GM21737 (cell line): ENCODE measurements at regions not wholly inside any gene's neighbourhood (a gene's known extent, or its start where the extent isn't known, plus 50 kb on each side); places are given as distances from the start of the nearest gene placed in this dataset.

Source experiments
- ATAC-seq: cut with Tn5 transposase; IDR thresholded peaks from one replicate; pipeline ENCODE4 v1.9.1; 2021; ENCODE audit warnings: mild to moderate bottlenecking, moderate library complexity; ENCODE audit not compliant: unreplicated experiment

DNA sequence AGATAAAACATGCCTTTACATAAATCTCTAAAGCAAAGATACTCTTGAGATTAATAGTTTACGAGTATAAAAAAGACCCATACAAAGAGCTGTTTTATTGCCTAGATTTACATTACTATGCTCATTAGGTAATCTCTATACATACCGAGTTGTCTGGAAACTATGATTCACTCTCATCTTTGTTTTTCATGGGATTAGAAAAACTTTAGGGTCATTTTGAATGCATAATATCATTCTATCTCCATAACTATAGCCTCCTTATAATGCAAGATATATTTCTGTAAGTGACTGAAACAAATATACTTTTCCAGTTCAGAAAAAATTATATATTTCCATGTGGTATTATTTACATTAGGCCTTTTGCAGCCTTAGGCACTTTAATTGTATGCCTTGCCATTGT, 1088.7 kb upstream of the ARRDC3 start:
- no peak for ATAC-seq

DNA sequence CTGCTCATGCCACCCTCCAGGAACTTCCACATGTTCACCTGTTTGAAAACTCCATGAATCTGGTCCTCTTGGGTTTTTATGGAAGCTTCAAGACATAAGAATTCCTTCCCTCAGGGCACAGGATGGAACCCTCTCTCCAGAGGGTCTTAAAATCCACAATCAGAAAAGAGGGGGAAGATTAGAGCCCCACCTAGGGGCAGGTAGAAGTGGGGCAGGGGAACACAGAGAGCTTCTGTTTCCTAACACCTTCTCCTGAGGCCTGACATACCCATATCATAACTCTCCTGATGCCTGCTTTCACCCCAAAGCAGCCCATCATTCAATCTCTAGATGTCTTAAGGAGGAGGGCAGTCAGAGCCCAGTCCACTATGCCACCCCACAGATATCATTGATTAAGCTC, 1087.7 kb upstream of the ARRDC3 start:
- no peak for ATAC-seq

DNA sequence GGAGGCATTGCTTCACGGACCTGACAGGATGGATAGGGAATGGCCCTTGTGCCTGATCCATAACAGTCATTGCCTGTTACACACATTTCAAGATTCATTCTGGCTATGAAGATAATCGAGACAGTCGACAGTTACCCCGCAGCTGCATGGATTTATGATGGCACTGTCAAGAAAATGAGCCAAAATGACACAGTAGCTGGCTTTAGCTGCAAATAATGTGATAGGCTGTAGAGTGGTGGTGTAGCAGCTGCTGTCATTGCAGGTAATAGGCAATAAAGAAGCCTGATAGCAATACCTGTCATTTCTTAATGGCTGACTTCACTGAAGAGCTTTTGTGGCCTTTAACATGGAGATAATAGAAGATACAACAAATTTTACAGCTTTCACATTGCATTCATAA, 1085.2 kb upstream of the ARRDC3 start:
- no peak for ATAC-seq

DNA sequence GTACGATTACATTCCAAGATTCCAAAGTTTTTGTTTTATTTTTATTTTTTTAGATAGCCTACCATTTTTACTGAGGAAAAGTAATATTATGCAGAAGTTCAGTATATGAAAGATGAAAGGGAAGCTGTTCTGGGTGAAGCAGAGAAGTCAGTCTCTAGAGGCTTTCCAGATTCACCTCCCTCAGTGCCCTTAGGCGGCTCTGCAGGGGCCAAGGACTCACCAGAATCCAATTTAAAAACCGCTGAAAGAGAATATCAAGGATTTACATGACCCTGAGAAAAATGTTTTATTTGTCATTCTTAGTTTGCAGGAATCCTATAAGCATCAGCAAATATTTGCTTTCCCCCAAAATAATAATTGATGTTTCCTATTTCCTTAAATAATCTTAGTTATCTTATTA, 1084.6 kb upstream of the ARRDC3 start:
- no peak for ATAC-seq

DNA sequence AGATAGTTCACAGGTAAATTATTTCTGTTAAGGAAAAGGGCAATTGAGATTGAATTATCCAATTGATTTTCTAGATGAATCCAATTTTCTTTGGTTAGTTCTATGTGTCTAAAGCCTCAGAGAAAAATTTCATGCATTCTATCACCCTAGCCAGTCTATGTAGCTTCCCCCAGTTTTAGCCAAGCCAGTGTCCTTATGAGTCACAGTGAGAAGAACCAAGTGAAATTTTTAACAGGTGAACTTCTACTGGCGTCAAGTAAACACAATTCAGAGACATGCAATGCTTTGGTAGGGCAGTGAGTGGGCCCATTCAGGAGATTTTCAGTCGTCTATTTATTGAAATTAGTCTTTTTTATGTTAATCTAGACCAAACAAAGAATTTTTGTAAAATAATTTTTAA, 1077.4 kb upstream of the ARRDC3 start:
- peak; percentile 51 for ATAC-seq

DNA sequence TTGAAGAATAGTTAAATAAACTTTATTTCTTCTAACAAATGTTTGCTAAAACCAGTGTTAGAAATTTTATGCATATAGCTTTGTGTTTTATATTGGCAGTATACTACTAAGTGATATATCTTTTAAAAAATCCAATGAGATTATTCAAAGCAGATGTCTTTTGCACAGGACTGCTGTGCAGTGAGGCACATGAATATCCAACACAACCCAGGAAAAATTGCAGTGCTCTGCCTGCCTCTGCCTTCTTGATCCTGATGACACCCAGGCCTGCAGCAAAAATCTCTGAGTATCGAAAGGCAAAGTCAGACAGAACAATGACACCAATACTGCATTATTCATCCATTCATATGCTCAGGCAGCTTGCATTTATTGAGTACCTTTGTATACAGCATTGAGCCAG, 1076.5 kb upstream of the ARRDC3 start:
- ATAC-seq: no peak

DNA sequence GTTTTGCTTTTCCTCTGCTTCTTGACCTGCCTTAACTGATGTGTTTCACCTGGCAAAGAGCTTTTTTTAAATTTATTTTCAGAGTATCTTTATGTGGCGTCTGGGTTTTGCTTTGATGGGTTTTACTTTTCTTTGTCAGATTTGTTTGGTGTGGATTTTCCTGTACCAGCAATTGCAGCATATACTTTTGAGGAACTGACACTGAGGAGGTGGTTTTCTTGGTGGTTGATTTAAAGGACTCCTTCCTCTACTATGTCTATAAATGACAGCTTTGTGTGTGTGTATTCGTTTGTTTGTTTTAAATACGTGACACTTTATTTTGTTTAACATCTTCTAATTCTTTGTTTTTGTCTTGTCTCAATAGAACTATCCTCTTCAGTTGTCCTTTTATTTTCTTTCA, 1071.9 kb upstream of the ARRDC3 start:
- peak; percentile 98 for ATAC-seq

DNA sequence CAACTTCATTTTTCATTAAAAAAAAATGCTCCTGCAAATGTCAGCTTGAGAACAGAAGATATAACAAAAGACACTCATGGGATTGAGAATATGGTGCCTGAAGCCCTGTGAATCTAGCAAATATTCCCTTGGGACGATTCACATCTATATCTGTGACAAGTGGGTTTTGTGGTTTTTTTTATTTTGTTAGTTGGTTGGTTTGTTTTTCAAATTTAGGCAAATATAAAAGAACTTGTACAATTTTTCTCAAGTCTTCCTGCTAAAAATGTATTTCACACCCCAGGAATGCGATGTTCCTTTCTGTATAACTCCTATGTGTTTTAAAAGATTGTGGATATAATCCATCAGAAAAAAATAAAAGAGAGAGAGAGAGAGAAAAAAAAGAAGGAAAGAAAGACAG, 1061.8 kb upstream of the ARRDC3 start:
- ATAC-seq: no peak

DNA sequence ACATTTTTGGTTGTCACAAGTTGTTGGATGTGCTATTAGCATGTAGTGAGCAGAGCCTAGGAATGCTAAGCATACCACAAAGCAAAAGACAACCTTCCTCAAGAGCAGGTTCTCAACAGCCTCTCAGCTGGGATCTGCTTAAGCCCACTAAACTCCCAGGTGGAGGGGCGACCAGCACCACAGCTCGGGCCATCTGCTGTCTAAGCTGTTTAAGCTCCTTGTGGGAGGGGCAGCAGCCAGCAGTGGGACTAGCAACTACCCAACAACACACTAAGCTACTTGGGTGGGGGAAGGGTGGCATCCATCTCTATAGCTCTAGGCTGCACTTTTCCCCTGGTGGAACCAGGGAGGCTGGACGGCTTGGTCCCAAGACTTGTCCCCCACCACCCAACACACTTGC, 1052.7 kb upstream of the ARRDC3 start:
- ATAC-seq: no peak

DNA sequence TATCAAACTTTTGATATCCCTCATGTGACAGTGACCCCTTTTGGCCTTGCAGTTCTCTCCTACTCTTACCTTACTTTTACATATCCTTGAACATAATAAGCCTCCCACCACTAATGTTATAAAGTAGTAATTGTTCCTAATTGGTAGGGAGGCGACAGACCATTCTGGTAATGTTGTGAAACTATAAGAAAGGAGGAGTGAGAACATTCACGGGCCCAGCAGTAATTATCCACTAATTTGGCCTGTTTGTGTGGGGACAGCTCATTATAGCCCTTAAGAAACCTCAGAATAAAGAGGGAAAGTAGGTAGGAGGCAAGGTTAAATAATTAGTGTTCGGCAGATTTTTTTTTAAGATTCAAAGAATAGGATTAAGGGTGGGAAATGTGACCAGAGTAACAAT, 1046.5 kb upstream of the ARRDC3 start:
- ATAC-seq: no peak

DNA sequence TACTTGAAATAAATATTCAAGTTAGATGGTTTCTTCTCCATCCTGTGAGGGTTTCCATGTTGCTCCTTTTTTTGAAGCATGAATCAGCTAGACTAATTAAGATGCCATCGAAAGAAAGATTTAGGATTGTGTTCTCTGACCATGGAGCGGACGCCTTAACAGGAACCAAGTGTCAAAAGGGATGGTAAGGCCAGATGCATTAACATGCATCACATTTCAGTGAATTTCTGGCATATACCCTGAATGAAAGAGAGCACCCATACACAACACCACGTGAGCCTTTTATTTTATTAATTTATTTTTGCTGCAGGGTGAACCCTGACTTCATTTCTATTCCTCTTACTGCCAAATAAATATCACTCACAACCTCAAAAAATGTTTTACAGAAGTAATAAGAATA, 1045.3 kb upstream of the ARRDC3 start:
- no peak for ATAC-seq

DNA sequence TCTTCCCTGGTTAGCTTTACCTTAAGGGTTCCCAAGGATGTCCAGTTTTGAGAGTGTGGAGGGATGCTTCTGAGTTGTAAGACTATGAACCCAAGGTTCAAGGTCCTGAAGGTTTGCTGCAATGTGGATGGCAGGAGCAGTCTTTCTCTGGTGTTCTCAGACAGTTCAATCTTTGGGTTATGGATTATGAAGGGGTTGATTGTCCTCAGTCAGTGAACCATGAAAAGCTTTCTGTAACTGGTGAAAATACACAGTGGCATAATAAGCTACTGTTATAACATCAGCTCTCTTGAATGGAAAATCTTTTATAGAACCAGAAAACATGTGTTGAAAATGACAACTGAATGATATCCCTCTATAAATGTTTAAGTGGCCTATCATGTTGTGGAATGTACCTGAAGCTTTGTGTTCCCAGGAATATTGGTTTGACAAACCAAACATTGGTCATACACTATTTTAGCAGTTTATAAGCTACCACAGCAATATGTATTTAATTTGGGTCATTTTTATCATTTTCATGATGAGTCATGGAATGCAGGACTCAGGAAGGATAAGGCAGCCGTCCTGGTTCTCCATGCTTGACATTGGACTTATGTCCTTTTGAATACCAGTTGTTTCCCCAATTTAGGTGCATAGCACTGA, 1041.8 kb upstream of the ARRDC3 start:
- no peak for ATAC-seq

DNA sequence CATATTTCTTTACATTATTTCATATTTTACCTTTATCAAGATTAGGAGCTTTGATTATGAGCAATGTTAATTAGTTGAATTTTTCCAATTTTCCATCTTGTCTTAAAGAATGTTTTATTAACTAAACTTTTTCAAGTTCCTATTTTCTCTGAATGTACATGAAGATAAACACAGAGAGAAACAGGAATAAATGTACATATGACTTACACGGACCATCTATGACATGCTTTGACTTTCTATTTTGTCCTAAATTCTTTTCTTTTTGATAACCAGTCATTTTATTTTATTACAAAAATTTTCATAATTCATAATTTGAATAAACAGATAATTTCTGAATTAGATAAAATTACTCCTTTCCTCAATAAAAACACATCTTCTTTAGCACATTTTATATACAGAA, 1038.8 kb upstream of the ARRDC3 start:
- no peak for ATAC-seq

DNA sequence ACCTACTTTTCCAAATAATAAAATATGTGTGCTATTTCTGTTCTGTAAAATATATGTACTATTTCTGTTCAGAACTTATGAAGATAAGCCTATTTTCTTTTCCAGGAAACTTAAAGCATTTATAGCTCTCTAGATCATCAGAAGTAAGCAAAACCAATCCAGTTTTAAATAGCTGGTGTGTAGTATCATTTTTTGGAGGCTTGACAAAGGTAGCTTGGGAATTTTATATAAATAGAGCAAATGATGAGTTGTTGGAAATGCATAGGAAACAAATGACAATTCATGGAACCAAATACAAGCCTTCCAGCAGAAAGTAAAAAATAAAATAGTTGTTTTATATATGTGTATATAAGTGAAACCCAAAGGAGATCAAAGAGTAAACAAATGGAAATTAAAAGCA, 1038.1 kb upstream of the ARRDC3 start:
- no peak for ATAC-seq

DNA sequence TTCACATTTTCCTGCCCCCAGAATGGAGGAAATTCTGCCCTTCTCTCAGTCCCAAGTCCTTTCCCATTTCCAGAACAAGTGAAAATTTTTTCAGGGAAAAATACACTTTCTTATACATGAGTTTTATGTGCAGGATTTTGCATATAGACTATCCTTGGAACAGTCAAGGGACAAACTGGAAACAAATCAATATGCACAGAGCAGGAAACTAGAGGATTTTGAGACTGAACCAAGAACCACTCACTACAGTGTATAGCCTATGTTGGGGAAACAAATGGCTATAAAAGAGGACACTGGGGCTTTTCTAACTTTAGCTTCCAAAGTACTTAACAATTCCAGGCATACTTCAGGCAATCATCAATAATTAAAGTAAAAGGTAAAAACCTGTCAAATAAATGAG, 1036.1 kb upstream of the ARRDC3 start:
- ATAC-seq: no peak

DNA sequence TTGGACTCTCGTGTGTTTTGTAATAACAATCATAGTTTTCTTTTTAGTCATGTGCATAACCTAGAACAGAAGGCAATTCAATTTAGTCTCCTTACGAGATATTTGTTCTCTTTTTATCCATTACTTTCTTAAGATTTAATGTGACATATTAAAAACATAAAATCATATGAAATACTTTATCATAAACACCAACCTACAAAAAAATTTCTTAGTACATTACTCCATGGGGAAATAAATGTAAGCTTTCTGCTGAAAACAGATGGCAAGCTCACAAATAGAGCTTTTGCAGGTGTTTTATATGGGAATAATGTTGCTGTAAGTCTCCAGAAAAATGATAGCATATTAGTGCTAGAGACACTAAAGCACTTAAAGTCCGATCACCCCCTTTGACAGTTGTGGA, 1035.2 kb upstream of the ARRDC3 start:
- ATAC-seq: no peak

DNA sequence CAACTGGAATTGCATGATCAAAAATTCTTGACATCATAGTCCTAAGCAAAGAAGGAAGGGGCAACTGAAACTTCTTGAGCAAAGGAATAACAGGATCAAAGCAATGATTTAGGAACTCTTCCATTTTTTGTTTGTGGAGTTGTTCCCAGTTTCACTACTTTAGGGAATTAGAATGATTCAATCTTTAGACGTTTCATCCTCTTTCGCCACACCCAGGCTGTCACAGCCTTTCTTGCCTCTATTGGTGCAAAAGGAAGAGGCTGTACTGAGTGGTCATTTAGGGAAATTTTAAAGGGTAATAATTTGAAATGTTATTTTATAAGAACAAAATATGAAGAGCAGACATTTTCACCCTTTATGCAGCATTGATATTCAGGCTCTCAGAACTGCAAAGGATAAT, 1026.0 kb upstream of the ARRDC3 start:
- ATAC-seq: no peak

DNA sequence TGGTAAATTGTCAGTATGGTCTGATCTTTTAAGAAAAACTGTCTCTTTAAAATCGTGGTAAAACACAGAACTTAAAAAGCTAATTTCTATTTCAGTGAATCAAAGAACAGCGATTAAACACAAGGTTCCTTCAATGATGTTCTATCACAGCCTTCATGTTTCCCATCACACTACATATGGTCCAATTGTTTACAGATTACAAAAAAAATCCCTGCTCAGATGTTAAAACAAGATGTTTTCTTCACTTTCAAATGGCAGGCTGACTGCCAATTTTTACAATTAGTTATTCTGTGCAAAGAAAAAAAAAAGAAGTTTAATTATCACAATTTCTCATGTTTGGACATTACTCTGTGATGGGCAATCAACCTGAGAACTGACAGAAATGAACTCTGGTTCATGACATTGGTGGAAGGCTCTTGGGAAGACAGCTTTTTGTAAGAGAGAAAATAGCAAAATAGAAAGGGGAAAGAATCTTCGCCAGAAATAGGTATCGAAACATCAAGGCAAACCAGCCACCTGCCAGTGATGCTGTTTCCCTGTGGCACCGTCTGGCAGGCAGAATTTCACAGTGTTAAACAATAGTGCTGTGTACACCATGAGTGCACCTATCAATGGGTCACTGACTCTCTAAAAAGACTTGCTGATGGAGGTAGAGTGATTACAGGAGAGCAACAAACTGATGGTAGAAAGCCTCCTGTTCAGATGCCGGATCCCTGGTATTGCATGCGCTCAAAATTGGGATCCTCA, 1020.0 kb upstream of the ARRDC3 start:
- no peak for ATAC-seq

DNA sequence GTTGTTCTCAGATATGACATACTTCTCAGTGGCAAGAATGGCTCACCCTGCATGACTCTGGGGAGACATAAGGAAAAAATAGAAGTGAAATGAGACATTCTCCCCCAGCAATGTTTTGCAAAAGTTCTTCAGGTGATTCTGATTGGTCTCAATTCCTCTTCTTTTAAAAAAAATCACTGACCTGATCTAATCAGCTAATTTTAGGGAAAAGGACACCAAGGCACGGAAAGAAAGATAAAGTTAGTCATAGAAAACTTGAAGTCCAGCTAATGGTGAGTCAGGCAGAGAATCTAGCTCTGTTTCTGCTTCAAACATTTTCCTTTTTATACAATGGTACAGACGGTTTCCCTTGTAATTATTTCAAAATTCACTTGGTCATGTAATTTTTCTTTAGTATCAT, 1018.9 kb upstream of the ARRDC3 start:
- ATAC-seq: no peak

DNA sequence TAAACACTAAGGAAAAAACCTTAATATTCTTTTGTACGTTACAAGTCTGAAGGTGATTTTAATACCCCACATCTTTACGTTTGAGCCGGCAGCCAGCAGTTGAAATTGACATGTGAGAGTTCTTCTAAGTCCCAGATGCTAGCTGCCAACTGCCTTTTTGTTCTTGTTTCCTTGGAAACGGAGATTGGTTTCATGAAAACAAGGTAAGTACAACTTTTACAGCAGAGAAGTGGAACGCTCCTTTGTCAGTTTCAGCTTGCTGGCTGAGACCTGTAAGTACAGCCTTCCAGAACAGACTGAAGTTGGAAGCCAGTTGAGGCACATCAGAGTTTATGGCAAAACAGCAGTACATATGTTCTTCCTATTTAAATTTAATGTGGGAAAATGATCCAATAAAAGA, 1018.4 kb upstream of the ARRDC3 start:
- no peak for ATAC-seq

DNA sequence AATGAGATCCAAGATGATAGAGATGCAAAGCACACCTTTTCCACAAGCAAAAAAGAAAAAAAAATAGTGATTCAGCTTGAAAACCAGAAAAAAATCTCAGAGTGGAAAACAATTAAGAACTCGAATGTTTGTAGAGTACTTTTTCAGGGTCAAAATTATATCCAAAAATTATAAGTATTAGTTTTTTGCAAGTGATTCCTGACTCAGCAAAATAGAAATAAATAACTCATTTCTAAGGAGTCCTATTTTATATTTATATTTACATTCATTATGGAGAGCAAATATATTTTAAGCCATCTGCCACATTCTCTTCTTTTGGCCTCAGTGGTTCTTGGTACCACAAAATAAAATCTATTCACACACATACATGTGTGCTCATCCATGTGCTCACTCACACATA, 1011.8 kb upstream of the ARRDC3 start:
- no peak for ATAC-seq

DNA sequence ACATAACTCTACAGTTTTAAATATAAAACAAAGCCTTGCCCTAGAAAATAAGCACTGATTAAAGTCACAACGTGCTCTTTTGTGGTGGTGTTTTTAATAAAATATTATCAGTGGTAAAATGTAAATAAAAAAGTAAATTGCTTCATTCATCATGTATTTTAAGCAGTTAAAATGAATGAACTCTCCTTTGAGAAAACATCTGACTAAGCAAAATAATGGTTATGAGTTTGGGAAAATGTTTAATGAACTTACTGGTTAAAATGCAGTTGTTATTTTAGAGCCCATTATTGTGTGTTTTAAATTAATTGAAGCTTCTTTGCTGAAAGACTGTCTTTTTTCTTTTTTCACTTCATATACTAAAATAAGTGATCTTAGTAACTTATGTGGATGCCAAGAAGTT, 1007.5 kb upstream of the ARRDC3 start:
- no peak for ATAC-seq
